Endothelial cell of umbilical vein (primary cell): ENCODE measurements at regions not wholly inside any gene's neighbourhood (a gene's known extent, or its start where the extent isn't known, plus 50 kb on each side); places are given as distances from the start of the nearest gene placed in this dataset.

Source experiments
- BruUV-seq: library from RNA; stranded (reverse); fragments of 400-500 nt; replicated peaks from 2 replicates; lab custom pipeline; 2021; lab: Mats Ljungman, UMichigan
- CTCF ChIA-PET: fragments of 300-600, 350-600 bp; sonication (Branson Sonifier 250); formaldehyde crosslinking; loops from one replicate; lab custom pipeline; 2021; ENCODE audit warnings: antibody characterized with exemption, inconsistent platforms; lab: Charles Lee
- POLR2A ChIA-PET: fragments of 300-600, 350-600 bp; sonication (Branson Sonifier 250); formaldehyde crosslinking; loops from one replicate; lab custom pipeline; 2021; ENCODE audit warnings: antibody characterized with exemption, inconsistent platforms; lab: Charles Lee
- DNase-seq: peaks from one replicate; pipeline ENCODE4 v3.0.0-alpha.2; 2011; ENCODE audit warnings: low read depth, low spot score
- FAIRE-seq: peaks from 2 replicates; lab custom pipeline; 2011; peaks lifted over from hg19 to GRCh38; lab: Jason Lieb, UNC
- H2AFZ ChIP-seq: 2 replicates; pipeline ENCODE4 v1.6.0; 2012; ENCODE audit warnings: low read depth, low read length, control low read depth, inconsistent platforms
- H3K27ac ChIP-seq: 2 replicates; pipeline ENCODE4 v1.5.1; 2011; ENCODE audit warnings: low read depth, mild to moderate bottlenecking, control low read depth, low read length, moderate library complexity; ENCODE audit not compliant: insufficient read depth
- H3K27me3 ChIP-seq, 2 experiments: 2 replicates each; pipeline versions ENCODE4 v1.6.0 to v1.6.1; 2011; ENCODE audit warnings: low read length in 2 of 2, mixed read lengths in 1 of 2; ENCODE audit not compliant: control insufficient read depth in 2 of 2, insufficient read depth in 2 of 2
- H3K36me3 ChIP-seq, 2 experiments: 2 replicates in 1 of 2; 3 replicates in 1 of 2; pipeline ENCODE4 v1.5.1; 2011; ENCODE audit warnings: low read length in 2 of 2, mild to moderate bottlenecking in 1 of 2, moderate library complexity in 1 of 2; ENCODE audit not compliant: control insufficient read depth in 2 of 2, insufficient read depth in 2 of 2; ENCODE audit errors: extremely low read depth in 1 of 2
- H3K4me1 ChIP-seq: 3 replicates; pipeline ENCODE4 v1.5.1; 2011; ENCODE audit warnings: mild to moderate bottlenecking, low read length; ENCODE audit not compliant: control insufficient read depth, insufficient read depth; ENCODE audit errors: extremely low read depth
- H3K4me2 ChIP-seq: 2 replicates; pipeline ENCODE4 v1.6.1; 2011; ENCODE audit warnings: low read length, control low read depth, mixed read lengths; ENCODE audit not compliant: insufficient read depth
- H3K4me3 ChIP-seq, 3 experiments: fragments of 200-600 bp in 1 of 3; sonication (generic), shearing (Covaris generic) in 1 of 3; replicated peaks in 1 of 3; 2 replicates each; pipeline ENCODE4 v1.5.1; 2011 to 2016; ENCODE audit warnings: control low read depth in 3 of 3, low read length in 3 of 3, mild to moderate bottlenecking in 2 of 3, inconsistent platforms in 1 of 3, low read depth in 1 of 3, moderate library complexity in 1 of 3; ENCODE audit not compliant: insufficient read depth in 1 of 3
- H3K79me2 ChIP-seq: 2 replicates; pipeline ENCODE4 v1.6.0; 2012; ENCODE audit warnings: low read length, inconsistent platforms; ENCODE audit not compliant: control insufficient read depth, insufficient read depth
- H3K9ac ChIP-seq: replicated peaks from 2 replicates; pipeline ENCODE3; 2011; ENCODE audit warnings: low read length, control low read depth; ENCODE audit not compliant: insufficient read depth; ENCODE audit errors: extremely low read depth
- H3K9me1 ChIP-seq: replicated peaks from 3 replicates; pipeline ENCODE4 v1.6.0; 2011; ENCODE audit warnings: mild to moderate bottlenecking, low read length; ENCODE audit not compliant: control insufficient read depth, insufficient read depth; ENCODE audit errors: extremely low read depth
- H3K9me3 ChIP-seq: replicated peaks from 2 replicates; pipeline ENCODE4 v1.5.1; 2012; ENCODE audit warnings: low read length, inconsistent platforms; ENCODE audit not compliant: control insufficient read depth, insufficient read depth
- H4K20me1 ChIP-seq: replicated peaks from 2 replicates; pipeline ENCODE3; 2011; ENCODE audit warnings: mild to moderate bottlenecking, low read length; ENCODE audit not compliant: control insufficient read depth, insufficient read depth; ENCODE audit errors: extremely low read depth
- EZH2 ChIP-seq: IDR thresholded peaks from 2 replicates; pipeline ENCODE4 v1.6.1; 2012; ENCODE audit warnings: borderline replicate concordance, low read depth, mild to moderate bottlenecking, moderate library complexity, low read length, inconsistent platforms; ENCODE audit not compliant: severe bottlenecking
- FOS ChIP-seq: IDR thresholded peaks from 2 replicates; pipeline ENCODE4 v1.6.1; 2011; ENCODE audit warnings: mild to moderate bottlenecking, low read length, moderate library complexity, borderline replicate concordance; ENCODE audit not compliant: insufficient read depth
- GATA2 ChIP-seq: IDR thresholded peaks from 2 replicates; pipeline ENCODE4 v1.7.0; 2011; ENCODE audit warnings: low read depth, mild to moderate bottlenecking, moderate library complexity, mixed read lengths, low read length; ENCODE audit not compliant: insufficient read length, insufficient read depth
- JUN ChIP-seq: IDR thresholded peaks from 2 replicates; pipeline ENCODE4 v1.6.1; 2011; ENCODE audit warnings: borderline replicate concordance, low read depth; ENCODE audit not compliant: insufficient read length, insufficient read depth
- MAX ChIP-seq: IDR thresholded peaks from 2 replicates; pipeline ENCODE4 v1.6.1; 2011; ENCODE audit not compliant: insufficient read depth, insufficient read length
- MYC ChIP-seq: IDR thresholded peaks from one replicate; pipeline ENCODE4 v1.6.1; 2011; ENCODE audit warnings: mild to moderate bottlenecking, low read depth, low read length
- POLR2A ChIP-seq: IDR thresholded peaks from 2 replicates; pipeline ENCODE4 v1.6.1; 2012; ENCODE audit warnings: low read depth, mild to moderate bottlenecking, control low read depth, low read length
- POLR2AphosphoS5 ChIP-seq: IDR thresholded peaks from 2 replicates; pipeline ENCODE4 v1.6.1; 2012; ENCODE audit warnings: low read depth, mild to moderate bottlenecking, control low read depth, low read length, moderate library complexity; ENCODE audit not compliant: insufficient read depth
- dilution Hi-C: fragments of 300-500 bp; cut with MboI; formaldehyde crosslinking; loops from one replicate; pipeline ENCODE4 v1.15.0; 2019; ENCODE audit warnings: low sequenced_read_pairs; ENCODE audit not compliant: extremely low pct_ligation_motif_present
- intact Hi-C: fragments of 100-400 bp; cut with micrococcal nuclease; formaldehyde crosslinking; loops from one replicate; pipeline ENCODE4 v1.10.0; 2022
- TF ChIP-seq, protein P1 (sequence below), 2 donors: IDR thresholded peaks; 1 replicate in 1 of 2; 2 replicates in 1 of 2; pipeline ENCODE4 v1.5.1; 2011; ENCODE audit warnings: low read length in 2 of 2, mild to moderate bottlenecking in 2 of 2, moderate library complexity in 2 of 2, control low read depth in 1 of 2, inconsistent platforms in 1 of 2, low read depth in 1 of 2; ENCODE audit not compliant: insufficient read depth in 1 of 2; ENCODE audit errors: extremely low read depth in 1 of 2

GRCh38 chr1:199811163-199811562, 216.3 kb upstream of the NR5A2 start:
- no peak for TF ChIP-seq JUN
- no peak for TF ChIP-seq FOS
- TF ChIP-seq, protein P1, sequence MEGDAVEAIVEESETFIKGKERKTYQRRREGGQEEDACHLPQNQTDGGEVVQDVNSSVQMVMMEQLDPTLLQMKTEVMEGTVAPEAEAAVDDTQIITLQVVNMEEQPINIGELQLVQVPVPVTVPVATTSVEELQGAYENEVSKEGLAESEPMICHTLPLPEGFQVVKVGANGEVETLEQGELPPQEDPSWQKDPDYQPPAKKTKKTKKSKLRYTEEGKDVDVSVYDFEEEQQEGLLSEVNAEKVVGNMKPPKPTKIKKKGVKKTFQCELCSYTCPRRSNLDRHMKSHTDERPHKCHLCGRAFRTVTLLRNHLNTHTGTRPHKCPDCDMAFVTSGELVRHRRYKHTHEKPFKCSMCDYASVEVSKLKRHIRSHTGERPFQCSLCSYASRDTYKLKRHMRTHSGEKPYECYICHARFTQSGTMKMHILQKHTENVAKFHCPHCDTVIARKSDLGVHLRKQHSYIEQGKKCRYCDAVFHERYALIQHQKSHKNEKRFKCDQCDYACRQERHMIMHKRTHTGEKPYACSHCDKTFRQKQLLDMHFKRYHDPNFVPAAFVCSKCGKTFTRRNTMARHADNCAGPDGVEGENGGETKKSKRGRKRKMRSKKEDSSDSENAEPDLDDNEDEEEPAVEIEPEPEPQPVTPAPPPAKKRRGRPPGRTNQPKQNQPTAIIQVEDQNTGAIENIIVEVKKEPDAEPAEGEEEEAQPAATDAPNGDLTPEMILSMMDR (IDR thresholded peaks at IDR 0.05; ENCODE audit: extremely low read depth in 1 of 2, insufficient read depth in 1 of 2, low read depth in 1 of 2, low read length in 2 of 2), result no peak
- TF ChIP-seq POLR2A, result no peak
- Histone ChIP-seq H3K4me2 (no peak overlapping the region), H3K79me2 (no peaks in the 10 kb centered on the region), H3K4me1 (no peaks in the 10 kb centered on the region), H3K27me3 (no peaks in the 10 kb centered on the region), H3K9ac (no peak overlapping the region), H3K4me3 (no peak overlapping the region), H3K36me3 (no peaks in the 10 kb centered on the region), H3K27ac (no peak overlapping the region), H2AFZ (no peak overlapping the region), H3K9me1 (no peaks in the 10 kb centered on the region), H3K9me3 (no peaks in the 10 kb centered on the region), H4K20me1 (no peaks in the 10 kb centered on the region)
- ChIA-PET POLR2A (no interaction called here), CTCF (no interaction called here)
- no peak for DNase-seq
- dilution Hi-C loops (no loop called here), intact Hi-C loops (no loop called here)
- BruUV-seq, result no TSS peak
- FAIRE-seq, result no peak

DNA sequence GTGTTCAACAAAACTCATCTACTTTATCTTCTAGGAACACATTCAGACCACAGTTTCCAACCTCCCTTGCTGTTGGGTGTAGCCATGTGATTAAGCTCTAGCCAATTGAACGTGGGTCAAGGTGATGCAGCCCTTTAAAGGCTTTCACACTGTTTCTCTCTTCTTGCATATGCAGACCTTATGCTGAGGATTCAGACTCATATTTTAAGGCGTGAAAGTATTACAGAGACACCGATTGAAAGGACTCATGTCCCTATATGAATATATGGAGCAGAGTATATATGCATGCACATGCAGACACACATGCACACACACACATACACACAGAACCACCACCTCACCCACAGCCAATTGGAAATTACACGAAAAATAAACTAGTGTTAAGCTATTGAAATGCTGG, 214.3 kb upstream of the NR5A2 start:
- Histone ChIP-seq H2AFZ (no peak overlapping the region), H3K4me1 (no peaks in the 10 kb centered on the region), H3K4me3 (no peak overlapping the region), H3K36me3 (no peaks in the 10 kb centered on the region), H3K9ac (no peak overlapping the region), H3K9me3 (no peaks in the 10 kb centered on the region), H3K4me2 (no peak overlapping the region), H3K27ac (no peak overlapping the region), H3K9me1 (no peaks in the 10 kb centered on the region), H4K20me1 (no peaks in the 10 kb centered on the region), H3K79me2 (no peaks in the 10 kb centered on the region), H3K27me3 (peaks cover 0 to 2% of the 10 kb centered on the region in 2 experiments)
- no TSS peak for BruUV-seq
- ChIA-PET CTCF (interaction anchor here (0.9 to 2.5 kb wide), 4 partner anchors 12 to 22 kb away, joined by 3 to 9 read pairs (median 4); no protein-coding TSS in a partner anchor), POLR2A (interaction anchor here (0.7 kb wide), 1 partner anchor 10 kb away, joined by 3 read pairs; no protein-coding TSS in a partner anchor)
- intact Hi-C loops, result no loop called here
- dilution Hi-C loops, result no loop called here
- TF ChIP-seq, protein P1 (IDR thresholded peaks at IDR 0.05; ENCODE audit: extremely low read depth in 1 of 2, insufficient read depth in 1 of 2, low read depth in 1 of 2, low read length in 2 of 2), result no peak
- no peak for TF ChIP-seq MAX
- TF ChIP-seq MYC, result no peak
- TF ChIP-seq FOS, result no peak
- TF ChIP-seq EZH2, result no peak
- TF ChIP-seq GATA2, result no peak
- TF ChIP-seq POLR2AphosphoS5, result no peak
- TF ChIP-seq JUN, result no peak
- TF ChIP-seq POLR2A, result no peak
- FAIRE-seq, result no peak
- no peak for DNase-seq
